Endothelial cell of umbilical vein (primary cell): ENCODE measurements at regions not wholly inside any gene's neighbourhood (a gene's known extent, or its start where the extent isn't known, plus 50 kb on each side); places are given as distances from the start of the nearest gene placed in this dataset.

ENCODE experiments used
- BruUV-seq: library from RNA; stranded (reverse); fragments of 400-500 nt; replicated peaks from 2 replicates; lab custom pipeline; 2021; lab: Mats Ljungman, UMichigan
- CTCF ChIA-PET: fragments of 300-600, 350-600 bp; sonication (Branson Sonifier 250); formaldehyde crosslinking; loops from one replicate; lab custom pipeline; 2021; ENCODE audit warnings: antibody characterized with exemption, inconsistent platforms; lab: Charles Lee
- POLR2A ChIA-PET: fragments of 300-600, 350-600 bp; sonication (Branson Sonifier 250); formaldehyde crosslinking; loops from one replicate; lab custom pipeline; 2021; ENCODE audit warnings: antibody characterized with exemption, inconsistent platforms; lab: Charles Lee
- DNase-seq: peaks from one replicate; pipeline ENCODE4 v3.0.0-alpha.2; 2011; ENCODE audit warnings: low read depth, low spot score
- FAIRE-seq: peaks from 2 replicates; lab custom pipeline; 2011; peaks lifted over from hg19 to GRCh38; lab: Jason Lieb, UNC
- H2AFZ ChIP-seq: 2 replicates; pipeline ENCODE4 v1.6.0; 2012; ENCODE audit warnings: low read depth, low read length, control low read depth, inconsistent platforms
- H3K27ac ChIP-seq: 2 replicates; pipeline ENCODE4 v1.5.1; 2011; ENCODE audit warnings: low read depth, mild to moderate bottlenecking, control low read depth, low read length, moderate library complexity; ENCODE audit not compliant: insufficient read depth
- H3K27me3 ChIP-seq, 2 experiments: 2 replicates each; pipeline versions ENCODE4 v1.6.0 to v1.6.1; 2011; ENCODE audit warnings: low read length in 2 of 2, mixed read lengths in 1 of 2; ENCODE audit not compliant: control insufficient read depth in 2 of 2, insufficient read depth in 2 of 2
- H3K36me3 ChIP-seq, 2 experiments: 2 replicates in 1 of 2; 3 replicates in 1 of 2; pipeline ENCODE4 v1.5.1; 2011; ENCODE audit warnings: low read length in 2 of 2, mild to moderate bottlenecking in 1 of 2, moderate library complexity in 1 of 2; ENCODE audit not compliant: control insufficient read depth in 2 of 2, insufficient read depth in 2 of 2; ENCODE audit errors: extremely low read depth in 1 of 2
- H3K4me1 ChIP-seq: 3 replicates; pipeline ENCODE4 v1.5.1; 2011; ENCODE audit warnings: mild to moderate bottlenecking, low read length; ENCODE audit not compliant: control insufficient read depth, insufficient read depth; ENCODE audit errors: extremely low read depth
- H3K4me2 ChIP-seq: 2 replicates; pipeline ENCODE4 v1.6.1; 2011; ENCODE audit warnings: low read length, control low read depth, mixed read lengths; ENCODE audit not compliant: insufficient read depth
- H3K4me3 ChIP-seq, 3 experiments: fragments of 200-600 bp in 1 of 3; sonication (generic), shearing (Covaris generic) in 1 of 3; replicated peaks in 1 of 3; 2 replicates each; pipeline ENCODE4 v1.5.1; 2011 to 2016; ENCODE audit warnings: control low read depth in 3 of 3, low read length in 3 of 3, mild to moderate bottlenecking in 2 of 3, inconsistent platforms in 1 of 3, low read depth in 1 of 3, moderate library complexity in 1 of 3; ENCODE audit not compliant: insufficient read depth in 1 of 3
- H3K79me2 ChIP-seq: 2 replicates; pipeline ENCODE4 v1.6.0; 2012; ENCODE audit warnings: low read length, inconsistent platforms; ENCODE audit not compliant: control insufficient read depth, insufficient read depth
- H3K9ac ChIP-seq: replicated peaks from 2 replicates; pipeline ENCODE3; 2011; ENCODE audit warnings: low read length, control low read depth; ENCODE audit not compliant: insufficient read depth; ENCODE audit errors: extremely low read depth
- H3K9me1 ChIP-seq: replicated peaks from 3 replicates; pipeline ENCODE4 v1.6.0; 2011; ENCODE audit warnings: mild to moderate bottlenecking, low read length; ENCODE audit not compliant: control insufficient read depth, insufficient read depth; ENCODE audit errors: extremely low read depth
- H3K9me3 ChIP-seq: replicated peaks from 2 replicates; pipeline ENCODE4 v1.5.1; 2012; ENCODE audit warnings: low read length, inconsistent platforms; ENCODE audit not compliant: control insufficient read depth, insufficient read depth
- H4K20me1 ChIP-seq: replicated peaks from 2 replicates; pipeline ENCODE3; 2011; ENCODE audit warnings: mild to moderate bottlenecking, low read length; ENCODE audit not compliant: control insufficient read depth, insufficient read depth; ENCODE audit errors: extremely low read depth
- CTCF ChIP-seq, 2 donors: IDR thresholded peaks; 1 replicate in 1 of 2; 2 replicates in 1 of 2; pipeline ENCODE4 v1.5.1; 2011; ENCODE audit warnings: low read length in 2 of 2, mild to moderate bottlenecking in 2 of 2, moderate library complexity in 2 of 2, control low read depth in 1 of 2, inconsistent platforms in 1 of 2, low read depth in 1 of 2; ENCODE audit not compliant: insufficient read depth in 1 of 2; ENCODE audit errors: extremely low read depth in 1 of 2
- EZH2 ChIP-seq: IDR thresholded peaks from 2 replicates; pipeline ENCODE4 v1.6.1; 2012; ENCODE audit warnings: borderline replicate concordance, low read depth, mild to moderate bottlenecking, moderate library complexity, low read length, inconsistent platforms; ENCODE audit not compliant: severe bottlenecking
- FOS ChIP-seq: IDR thresholded peaks from 2 replicates; pipeline ENCODE4 v1.6.1; 2011; ENCODE audit warnings: mild to moderate bottlenecking, low read length, moderate library complexity, borderline replicate concordance; ENCODE audit not compliant: insufficient read depth
- GATA2 ChIP-seq: IDR thresholded peaks from 2 replicates; pipeline ENCODE4 v1.7.0; 2011; ENCODE audit warnings: low read depth, mild to moderate bottlenecking, moderate library complexity, mixed read lengths, low read length; ENCODE audit not compliant: insufficient read length, insufficient read depth
- JUN ChIP-seq: IDR thresholded peaks from 2 replicates; pipeline ENCODE4 v1.6.1; 2011; ENCODE audit warnings: borderline replicate concordance, low read depth; ENCODE audit not compliant: insufficient read length, insufficient read depth
- MAX ChIP-seq: IDR thresholded peaks from 2 replicates; pipeline ENCODE4 v1.6.1; 2011; ENCODE audit not compliant: insufficient read depth, insufficient read length
- MYC ChIP-seq: IDR thresholded peaks from one replicate; pipeline ENCODE4 v1.6.1; 2011; ENCODE audit warnings: mild to moderate bottlenecking, low read depth, low read length
- POLR2A ChIP-seq: IDR thresholded peaks from 2 replicates; pipeline ENCODE4 v1.6.1; 2012; ENCODE audit warnings: low read depth, mild to moderate bottlenecking, control low read depth, low read length
- POLR2AphosphoS5 ChIP-seq: IDR thresholded peaks from 2 replicates; pipeline ENCODE4 v1.6.1; 2012; ENCODE audit warnings: low read depth, mild to moderate bottlenecking, control low read depth, low read length, moderate library complexity; ENCODE audit not compliant: insufficient read depth
- dilution Hi-C: fragments of 300-500 bp; cut with MboI; formaldehyde crosslinking; loops from one replicate; pipeline ENCODE4 v1.15.0; 2019; ENCODE audit warnings: low sequenced_read_pairs; ENCODE audit not compliant: extremely low pct_ligation_motif_present
- intact Hi-C: fragments of 100-400 bp; cut with micrococcal nuclease; formaldehyde crosslinking; loops from one replicate; pipeline ENCODE4 v1.10.0; 2022

- Histone ChIP-seq H3K9me3 (no peaks in the 10 kb centered on the region), H3K27me3 (peaks cover 0 to 2% of the 10 kb centered on the region in 2 experiments), H3K4me2 (no peak overlapping the region), H3K27ac (no peak overlapping the region), H3K9me1 (no peaks in the 10 kb centered on the region), H3K79me2 (no peaks in the 10 kb centered on the region), H3K36me3 (no peaks in the 10 kb centered on the region), H3K4me1 (no peaks in the 10 kb centered on the region), H3K9ac (no peak overlapping the region), H2AFZ (no peak overlapping the region), H4K20me1 (no peaks in the 10 kb centered on the region), H3K4me3 (no peak overlapping the region)
- TF ChIP-seq MAX, result no peak
- TF ChIP-seq GATA2, result no peak
- no peak for TF ChIP-seq JUN
- no peak for TF ChIP-seq POLR2A
- TF ChIP-seq FOS, result no peak
- TF ChIP-seq MYC, result no peak
- TF ChIP-seq CTCF (IDR thresholded peaks at IDR 0.05; ENCODE audit: extremely low read depth in 1 of 2, insufficient read depth in 1 of 2, low read depth in 1 of 2, low read length in 2 of 2), result no peak
- no peak for TF ChIP-seq EZH2
- TF ChIP-seq POLR2AphosphoS5, result no peak
- ChIA-PET CTCF (no interaction called here), POLR2A (no interaction called here)
- FAIRE-seq (no peak), DNase-seq (no peak)
- intact Hi-C loops, result no loop called here
- dilution Hi-C loops, result no loop called here
- BruUV-seq, result no TSS peak
Observed at GRCh38 chr2:221111739-221112138, 460.4 kb downstream of the EPHA4 start.
